Ovary (tissue), 7 donors: ENCODE measurements at regions not wholly inside any gene's neighbourhood (a gene's known extent, or its start where the extent isn't known, plus 50 kb on each side); places are given as distances from the start of the nearest gene placed in this dataset.

Experiments
- DNase-seq, 5 donors: peaks; one replicate each; pipeline ENCODE4 v3.0.0-alpha.2; 2019 to 2020
- H3K27ac ChIP-seq, 2 donors: fragments of 200-600 bp; one replicate each; pipeline versions ENCODE4 v1.5.1 to v1.8.0; 2019 to 2022
- H3K27me3 ChIP-seq: fragments of 200-600 bp; one replicate; pipeline ENCODE4 v1.8.0; 2022
- H3K36me3 ChIP-seq: fragments of 200-600 bp; sonication (generic); one replicate; pipeline ENCODE4 v1.5.1; 2019
- H3K4me1 ChIP-seq: one replicate; pipeline ENCODE4 v1.8.1; 2013; ENCODE audit warnings: mild to moderate bottlenecking, moderate library complexity; ENCODE audit not compliant: insufficient read depth
- H3K4me3 ChIP-seq: fragments of 200-600 bp; sonication (generic); one replicate; pipeline ENCODE4 v1.5.1; 2017
- H3K9me3 ChIP-seq, 2 donors: fragments of 200-600 bp in 1 of 2; sonication (generic) in 1 of 2; one replicate each; pipeline versions ENCODE4 v1.5.1 to v1.8.1; 2013 to 2019; ENCODE audit warnings: mild to moderate bottlenecking in 1 of 2, moderate library complexity in 1 of 2
- CTCF ChIP-seq, 3 donors: fragments of 450-650 bp in 2 of 3; fragments of 200-600 bp in 1 of 3; IDR thresholded peaks; one replicate each; pipeline versions ENCODE4 v1.5.1 to v1.8.0; 2016 to 2022; ENCODE audit warnings: antibody characterized with exemption in 3 of 3, mild to moderate bottlenecking in 1 of 3
- EP300 ChIP-seq: sonication (generic); formaldehyde crosslinking; IDR thresholded peaks from one replicate; pipeline ENCODE4 v1.6.1; 2017; ENCODE audit warnings: antibody characterized with exemption
- POLR2A ChIP-seq: fragments of 450-650 bp; IDR thresholded peaks from one replicate; pipeline ENCODE4 v1.6.1; 2017; ENCODE audit warnings: antibody characterized with exemption, mild to moderate bottlenecking, moderate library complexity
- WGBS, 3 donors: extraction: QIAGEN DNeasy Blood & Tissue Kit in 1 of 3; methylation state at CpG; one replicate each; pipeline versions ENCODE4 v1.1.5 to v1.1.7; 2013 to 2017; 5-methylcytosine and 5-hydroxymethylcytosine counted together
- intact Hi-C, 4 donors: fragments of 100-400 bp; cut with DNase I; formaldehyde crosslinking; loops; one replicate each; pipeline versions ENCODE4 v1.11.0 to v1.15.1; 2022 to 2023
- donor health status: DM: no; HTN: no; CAD: no; lungs with moderate emphysema.
- donor health status: DM: no; HTN: no; CAD: no.
- donor health status: Bipolar disorder and iron deficiency.
- donor health status: DM: no; HTN: no; CAD: no.
- donor health status: DM: yes; HTN: yes; CAD: no.

GRCh38 chr14:85752175-85752574 lies 222.2 kb downstream of the FLRT2 start:
- Histone ChIP-seq H3K9me3 (no peaks in the 10 kb centered on the region), H3K4me1 (no peaks in the 10 kb centered on the region), H3K27ac (no peak overlapping the region), H3K36me3 (no peaks in the 10 kb centered on the region), H3K27me3 (no peaks in the 10 kb centered on the region), H3K4me3 (no peak overlapping the region)
- DNase-seq, result no peak
- TF ChIP-seq EP300 (no peak), POLR2A (no peak), CTCF (IDR thresholded peaks at IDR 0.05) (no peak)
- intact Hi-C loops, result no loop called here
- WGBS, 3 donors, result 32 to 44% (median 35%) methylated on average over 2 of the region's 2 CpGs

GRCh38 chr14:85744573-85744972 lies 214.6 kb downstream of the FLRT2 start:
- Histone ChIP-seq H3K4me3 (no peak overlapping the region), H3K4me1 (no peaks in the 10 kb centered on the region), H3K9me3 (no peaks in the 10 kb centered on the region), H3K27ac (no peak overlapping the region), H3K36me3 (no peaks in the 10 kb centered on the region), H3K27me3 (no peaks in the 10 kb centered on the region)
- no peak for DNase-seq
- intact Hi-C loops, result loop anchor here in 1 of 4 donors (10.0 kb wide), 1 partner anchor 1240 kb away; no protein-coding TSS in a partner anchor
- TF ChIP-seq POLR2A (no peak), CTCF (IDR thresholded peaks at IDR 0.05) (no peak), EP300 (no peak)
- WGBS, 3 donors, result 93 to 95% (median 95%) methylated on average over 4 of the region's 4 CpGs

GRCh38 chr14:85732031-85732430 lies 202.1 kb downstream of the FLRT2 start:
- TF ChIP-seq POLR2A (no peak), EP300 (no peak), CTCF (IDR thresholded peaks at IDR 0.05) (no peak)
- H3K4me1 ChIP-seq, result no peaks in the 10 kb centered on the region
- no peak for DNase-seq
- H3K4me3 ChIP-seq, result no peak overlapping the region
- no peaks in the 10 kb centered on the region for H3K27me3 ChIP-seq
- H3K36me3 ChIP-seq, result no peaks in the 10 kb centered on the region
- 78 to 88% (median 85%) methylated on average over 1 of the region's 1 CpG for WGBS, 3 donors
- no peak overlapping the region for H3K27ac ChIP-seq
- intact Hi-C loops, result no loop called here
- no peaks in the 10 kb centered on the region for H3K9me3 ChIP-seq

- Histone ChIP-seq H3K4me3 (no peak overlapping the region), H3K36me3 (no peaks in the 10 kb centered on the region), H3K27ac (no peak overlapping the region), H3K27me3 (no peaks in the 10 kb centered on the region), H3K4me1 (no peaks in the 10 kb centered on the region), H3K9me3 (no peaks in the 10 kb centered on the region)
- DNase-seq, result no peak
- intact Hi-C loops, result no loop called here
- TF ChIP-seq CTCF (IDR thresholded peaks at IDR 0.05) (no peak), EP300 (no peak), POLR2A (no peak)
These were observed 201.2 kb downstream of the FLRT2 start for GRCh38 chr14:85731186-85731585.
